Neural cell (in vitro differentiated cells): ENCODE measurements at regions not wholly inside any gene's neighbourhood (a gene's known extent, or its start where the extent isn't known, plus 50 kb on each side); places are given as distances from the start of the nearest gene placed in this dataset.
A peak's percentile ranks its signal among the peaks of the same experiment; 100 is the strongest.

Source experiments
- EP300 ChIP-seq: fragments of 450-650 bp; conservative IDR thresholded peaks from 2 replicates; pipeline ENCODE4 v1.6.1; 2014; ENCODE audit warnings: antibody characterized with exemption, mild to moderate bottlenecking, moderate library complexity; ENCODE audit not compliant: poor library complexity, severe bottlenecking
- EZH2 ChIP-seq: fragments of 200-600, 300-800 bp; shearing (Covaris generic), sonication (generic); IDR thresholded peaks from 2 replicates; pipeline ENCODE4 v1.6.1; 2014; ENCODE audit warnings: antibody characterized with exemption, low read length, borderline replicate concordance, mild to moderate bottlenecking; ENCODE audit not compliant: insufficient read depth, poor library complexity, severe bottlenecking
- TF ChIP-seq, protein P1 (sequence below): fragments of 450-650 bp; IDR thresholded peaks from 2 replicates; pipeline ENCODE4 v1.5.1; 2014; ENCODE audit warnings: antibody characterized with exemption, mild to moderate bottlenecking, moderate library complexity; ENCODE audit not compliant: poor library complexity, severe bottlenecking

DNA sequence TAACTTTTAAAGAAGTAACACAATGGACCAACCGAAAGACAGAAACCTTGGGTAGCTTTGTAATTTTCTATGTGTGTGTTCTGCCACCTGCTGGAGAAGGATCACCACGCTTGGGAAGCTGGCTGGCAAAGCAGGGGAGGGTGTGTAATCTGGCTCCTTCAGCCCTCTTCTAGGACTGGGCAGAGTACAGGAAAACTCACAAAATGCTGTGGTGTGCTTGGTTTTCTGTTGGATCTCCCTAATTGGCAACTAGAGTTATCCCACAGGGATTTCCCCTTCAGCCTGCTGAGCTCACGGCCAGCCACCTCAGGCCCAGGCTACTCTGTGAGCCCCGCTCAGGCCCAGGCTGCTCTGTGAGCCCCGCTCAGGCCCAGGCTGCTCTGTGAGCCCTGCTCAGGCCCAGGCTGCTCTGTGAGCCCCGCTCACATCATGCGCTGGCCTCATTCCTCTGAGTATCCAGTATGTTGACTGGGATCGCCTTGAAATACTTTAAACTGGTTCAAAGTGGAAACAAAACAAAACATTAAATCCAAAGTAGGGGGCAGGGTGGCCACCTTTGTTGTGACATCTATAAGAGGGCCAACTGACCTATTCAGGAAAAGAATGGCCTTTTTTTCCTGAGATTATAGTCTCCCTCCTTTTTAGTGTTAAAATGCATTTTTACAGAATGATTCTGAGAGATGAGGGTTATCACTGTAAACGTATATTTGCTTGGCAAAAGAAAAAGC lies 52.0 kb upstream of the RNU6-8 start:
- TF ChIP-seq, protein P1, sequence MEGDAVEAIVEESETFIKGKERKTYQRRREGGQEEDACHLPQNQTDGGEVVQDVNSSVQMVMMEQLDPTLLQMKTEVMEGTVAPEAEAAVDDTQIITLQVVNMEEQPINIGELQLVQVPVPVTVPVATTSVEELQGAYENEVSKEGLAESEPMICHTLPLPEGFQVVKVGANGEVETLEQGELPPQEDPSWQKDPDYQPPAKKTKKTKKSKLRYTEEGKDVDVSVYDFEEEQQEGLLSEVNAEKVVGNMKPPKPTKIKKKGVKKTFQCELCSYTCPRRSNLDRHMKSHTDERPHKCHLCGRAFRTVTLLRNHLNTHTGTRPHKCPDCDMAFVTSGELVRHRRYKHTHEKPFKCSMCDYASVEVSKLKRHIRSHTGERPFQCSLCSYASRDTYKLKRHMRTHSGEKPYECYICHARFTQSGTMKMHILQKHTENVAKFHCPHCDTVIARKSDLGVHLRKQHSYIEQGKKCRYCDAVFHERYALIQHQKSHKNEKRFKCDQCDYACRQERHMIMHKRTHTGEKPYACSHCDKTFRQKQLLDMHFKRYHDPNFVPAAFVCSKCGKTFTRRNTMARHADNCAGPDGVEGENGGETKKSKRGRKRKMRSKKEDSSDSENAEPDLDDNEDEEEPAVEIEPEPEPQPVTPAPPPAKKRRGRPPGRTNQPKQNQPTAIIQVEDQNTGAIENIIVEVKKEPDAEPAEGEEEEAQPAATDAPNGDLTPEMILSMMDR, result peak; percentile 83
- TF ChIP-seq EZH2 (no peak), EP300 (no peak)
